Astrocyte (in vitro differentiated cells and primary cell): ENCODE measurements at regions not wholly inside any gene's neighbourhood (a gene's known extent, or its start where the extent isn't known, plus 50 kb on each side); places are given as distances from the start of the nearest gene placed in this dataset.

ENCODE experiments used
- DNase-seq: peaks from one replicate; pipeline ENCODE4 v3.0.0-alpha.2; 2010; ENCODE audit warnings: low read depth
- FAIRE-seq: peaks from 2 replicates; lab custom pipeline; 2011; peaks lifted over from hg19 to GRCh38; lab: Jason Lieb, UNC
- H2AFZ ChIP-seq: 2 replicates; pipeline ENCODE4 v1.6.0; 2012; ENCODE audit warnings: low read depth, low read length, inconsistent platforms
- H3K27ac ChIP-seq: 2 replicates; pipeline ENCODE4 v1.5.1; 2011; ENCODE audit warnings: low read depth, low read length, inconsistent platforms
- H3K27me3 ChIP-seq: 2 replicates; pipeline ENCODE4 v1.6.0; 2011; ENCODE audit warnings: low read length, inconsistent platforms; ENCODE audit not compliant: insufficient read depth
- H3K36me3 ChIP-seq: 2 replicates; pipeline ENCODE4 v1.5.1; 2011; ENCODE audit warnings: low read length, inconsistent platforms; ENCODE audit not compliant: insufficient read depth
- H3K4me1 ChIP-seq: 2 replicates; pipeline ENCODE4 v1.5.1; 2011; ENCODE audit warnings: low read length, inconsistent platforms; ENCODE audit not compliant: insufficient read depth
- H3K4me2 ChIP-seq: 2 replicates; pipeline ENCODE4 v1.6.0; 2012; ENCODE audit warnings: low read length, inconsistent platforms
- H3K4me3 ChIP-seq: 2 replicates; pipeline ENCODE4 v1.5.1; 2011; ENCODE audit warnings: low read depth, mild to moderate bottlenecking, low read length, inconsistent platforms; ENCODE audit not compliant: insufficient read depth
- H3K79me2 ChIP-seq: 2 replicates; pipeline ENCODE4 v1.6.0; 2012; ENCODE audit warnings: mild to moderate bottlenecking, low read length, inconsistent platforms; ENCODE audit not compliant: insufficient read depth
- H3K9ac ChIP-seq: 2 replicates; pipeline ENCODE4 v1.6.0; 2012; ENCODE audit warnings: mild to moderate bottlenecking, low read length, inconsistent platforms
- H3K9me3 ChIP-seq: 2 replicates; pipeline ENCODE4 v1.5.1; 2012; ENCODE audit warnings: low read depth, mild to moderate bottlenecking, low read length, inconsistent platforms; ENCODE audit not compliant: insufficient read depth
- H4K20me1 ChIP-seq: 2 replicates; pipeline ENCODE4 v1.6.0; 2012; ENCODE audit warnings: low read length, inconsistent platforms; ENCODE audit not compliant: insufficient read depth
- H3K27ac Mint-ChIP-seq: one replicate; pipeline ENCODE4 v1.8.0; 2021; ENCODE audit warnings: mild to moderate bottlenecking, mixed read lengths; ENCODE audit not compliant: unreplicated experiment
- H3K27me3 Mint-ChIP-seq: one replicate; pipeline ENCODE4 v1.8.0; 2021; ENCODE audit warnings: low read depth, mixed read lengths; ENCODE audit not compliant: unreplicated experiment
- H3K36me3 Mint-ChIP-seq: one replicate; pipeline ENCODE4 v1.8.0; 2021; ENCODE audit warnings: low read depth, mixed read lengths; ENCODE audit not compliant: unreplicated experiment
- H3K4me1 Mint-ChIP-seq: one replicate; pipeline ENCODE4 v1.8.0; 2021; ENCODE audit warnings: low read depth, mixed read lengths; ENCODE audit not compliant: unreplicated experiment
- H3K4me3 Mint-ChIP-seq: one replicate; pipeline ENCODE4 v1.8.0; 2021; ENCODE audit warnings: mild to moderate bottlenecking, moderate library complexity, mixed read lengths; ENCODE audit not compliant: unreplicated experiment
- H3K9me3 Mint-ChIP-seq: one replicate; pipeline ENCODE4 v1.8.0; 2021; ENCODE audit warnings: mild to moderate bottlenecking, mixed read lengths; ENCODE audit not compliant: unreplicated experiment
- CTCF ChIP-seq: IDR thresholded peaks from 2 replicates; pipeline ENCODE4 v1.5.1; 2011; ENCODE audit warnings: low read depth, mild to moderate bottlenecking, inconsistent platforms, low read length, moderate library complexity; ENCODE audit not compliant: insufficient read depth
- EZH2 ChIP-seq: IDR thresholded peaks from 2 replicates; pipeline ENCODE4 v1.6.1; 2012; ENCODE audit warnings: mild to moderate bottlenecking, low read length, inconsistent platforms; ENCODE audit not compliant: insufficient read depth

GRCh38 chr12:114253976-114254778 lies 151.8 kb downstream of the TBX5 start:
- Histone ChIP-seq H3K9ac (no peak overlapping the region), H3K4me2 (no peak overlapping the region), H4K20me1 (no peaks in the 10 kb centered on the region), H3K4me3 (no peak overlapping the region), H2AFZ (no peak overlapping the region), H3K4me1 (no peaks in the 10 kb centered on the region), H3K79me2 (no peaks in the 10 kb centered on the region), H3K9me3 (no peaks in the 10 kb centered on the region), H3K27me3 (no peaks in the 10 kb centered on the region), H3K36me3 (no peaks in the 10 kb centered on the region), H3K27ac (no peak overlapping the region)
- FAIRE-seq (no peak), DNase-seq (no peak)
- Mint-ChIP-seq H3K9me3 (peaks cover 8% of the 10 kb centered on the region), H3K36me3 (no peaks in the 10 kb centered on the region), H3K4me1 (no peaks in the 10 kb centered on the region), H3K27me3 (no peaks in the 10 kb centered on the region), H3K27ac (no peak overlapping the region), H3K4me3 (no peak overlapping the region)
- TF ChIP-seq CTCF (no peak), EZH2 (no peak)

- H3K27me3 ChIP-seq = no peaks in the 10 kb centered on the region
- no peaks in the 10 kb centered on the region for H3K4me1 Mint-ChIP-seq
- H3K9me3 Mint-ChIP-seq = no peaks in the 10 kb centered on the region
- no peak overlapping the region for H3K27ac Mint-ChIP-seq
- no peaks in the 10 kb centered on the region for H4K20me1 ChIP-seq
- H3K79me2 ChIP-seq = no peaks in the 10 kb centered on the region
- no peak overlapping the region for H3K4me3 Mint-ChIP-seq
- H3K36me3 ChIP-seq = no peaks in the 10 kb centered on the region
- no peaks in the 10 kb centered on the region for H3K9me3 ChIP-seq
- H3K4me2 ChIP-seq = no peak overlapping the region
- TF ChIP-seq EZH2 (no peak), CTCF (no peak)
- FAIRE-seq = no peak
- H3K4me3 ChIP-seq = no peak overlapping the region
- H3K9ac ChIP-seq = no peak overlapping the region
- H3K36me3 Mint-ChIP-seq = no peaks in the 10 kb centered on the region
- no peak overlapping the region for H3K27ac ChIP-seq
- H3K27me3 Mint-ChIP-seq = peaks cover 8% of the 10 kb centered on the region
- DNase-seq = no peak
- H3K4me1 ChIP-seq = no peaks in the 10 kb centered on the region
- no peak overlapping the region for H2AFZ ChIP-seq
Observed at GRCh38 chr12:114248527-114248926, 157.4 kb downstream of the TBX5 start.

GRCh38 chr12:114245555-114245954 lies 160.4 kb downstream of the TBX5 start:
- no peak overlapping the region for H3K9ac ChIP-seq
- no peaks in the 10 kb centered on the region for H4K20me1 ChIP-seq
- H3K9me3 Mint-ChIP-seq = peaks cover 4% of the 10 kb centered on the region
- TF ChIP-seq CTCF = no peak
- TF ChIP-seq EZH2 = no peak
- H3K27ac ChIP-seq = no peak overlapping the region
- H3K36me3 ChIP-seq = no peaks in the 10 kb centered on the region
- H3K4me3 ChIP-seq = no peak overlapping the region
- no peak overlapping the region for H3K4me2 ChIP-seq
- H3K27me3 Mint-ChIP-seq = peaks cover 8% of the 10 kb centered on the region
- H3K27me3 ChIP-seq = no peaks in the 10 kb centered on the region
- no peaks in the 10 kb centered on the region for H3K79me2 ChIP-seq
- no peak for FAIRE-seq
- no peak for DNase-seq
- no peaks in the 10 kb centered on the region for H3K9me3 ChIP-seq
- no peaks in the 10 kb centered on the region for H3K4me1 Mint-ChIP-seq
- no peaks in the 10 kb centered on the region for H3K36me3 Mint-ChIP-seq
- H3K4me1 ChIP-seq = no peaks in the 10 kb centered on the region
- H3K27ac Mint-ChIP-seq = no peak overlapping the region
- no peak overlapping the region for H3K4me3 Mint-ChIP-seq
- H2AFZ ChIP-seq = no peak overlapping the region
